ENCODE measurements at regions not wholly inside any gene's neighbourhood (a gene's known extent, or its start where the extent isn't known, plus 50 kb on each side); places are given as distances from the start of the nearest gene placed in this dataset.

- no peak overlapping the region for H3K27ac ChIP-seq (ENCODE audit: low read depth, low read length)
- no peaks in the 10 kb centered on the region for H3K27me3 ChIP-seq (ENCODE audit: control insufficient read depth, insufficient read depth, low read length)
- H3K4me3 ChIP-seq (ENCODE audit: low read length) = no peak overlapping the region
- no peak overlapping the region for H3K9ac ChIP-seq (ENCODE audit: low read length)
- H3K36me3 ChIP-seq (ENCODE audit: control insufficient read depth, insufficient read depth, low read length) = no peaks in the 10 kb centered on the region
- H3K4me1 ChIP-seq (ENCODE audit: control insufficient read depth, insufficient read depth, low read length) = no peaks in the 10 kb centered on the region
These were observed 62.5 kb downstream of the SHANK2 start for GRCh38 chr11:71189768-71190315.

DNA sequence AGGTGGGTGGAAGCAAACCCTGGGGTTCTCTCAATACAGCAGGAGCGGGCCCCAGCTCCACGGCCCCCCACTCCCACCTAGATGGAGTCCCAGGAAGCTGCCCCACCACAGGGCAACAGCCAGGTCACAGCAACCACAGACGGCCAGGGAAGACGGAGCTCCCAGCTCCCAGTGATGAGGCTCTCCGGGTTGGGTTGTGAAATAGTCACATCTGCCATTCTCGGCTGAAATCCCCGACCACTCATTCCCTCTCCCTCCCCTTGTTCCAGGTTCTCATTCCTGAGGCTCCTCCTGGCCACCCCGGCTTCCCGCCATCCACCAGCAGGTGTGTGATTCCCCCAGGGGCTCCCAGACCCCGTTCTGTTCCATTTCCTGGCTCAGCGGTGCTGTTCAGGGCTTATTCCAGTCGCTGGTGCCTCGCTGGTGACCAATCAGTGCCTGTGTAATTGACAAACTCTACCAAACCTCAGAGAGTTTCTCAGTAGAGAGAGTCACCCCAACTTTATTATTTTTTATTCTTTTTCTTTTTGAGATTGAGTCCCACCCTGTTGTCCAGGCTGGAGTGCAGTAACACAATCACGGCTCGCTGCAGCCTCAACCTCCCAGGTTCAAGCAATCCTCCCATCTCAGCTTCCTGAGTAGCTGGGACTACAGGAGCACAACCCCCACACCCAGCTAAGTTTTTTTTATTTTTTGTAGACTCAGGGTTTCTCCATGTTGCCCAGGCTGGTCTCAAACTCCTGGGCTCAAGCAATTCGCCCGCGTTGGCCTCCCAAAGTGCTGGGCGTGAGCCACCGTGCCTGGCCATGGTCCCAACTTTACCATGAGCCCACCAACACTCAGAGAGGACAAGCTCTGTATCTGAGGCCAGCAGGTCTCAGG is 63.2 kb downstream of the SHANK2 start:
- H3K4me3 ChIP-seq (ENCODE audit: low read length) = no peak overlapping the region
- no peaks in the 10 kb centered on the region for H3K27me3 ChIP-seq (ENCODE audit: control insufficient read depth, insufficient read depth, low read length)
- no peak overlapping the region for H3K27ac ChIP-seq (ENCODE audit: low read depth, low read length)
- no peaks in the 10 kb centered on the region for H3K4me1 ChIP-seq (ENCODE audit: control insufficient read depth, insufficient read depth, low read length)
- H3K9ac ChIP-seq (ENCODE audit: low read length) = no peak overlapping the region
- H3K36me3 ChIP-seq (ENCODE audit: control insufficient read depth, insufficient read depth, low read length) = no peaks in the 10 kb centered on the region

GRCh38 chr11:71188073-71188472 is 64.3 kb downstream of the SHANK2 start:
- H3K4me1 ChIP-seq (ENCODE audit: control insufficient read depth, insufficient read depth, low read length) = no peaks in the 10 kb centered on the region
- no peaks in the 10 kb centered on the region for H3K36me3 ChIP-seq (ENCODE audit: control insufficient read depth, insufficient read depth, low read length)
- H3K27me3 ChIP-seq (ENCODE audit: control insufficient read depth, insufficient read depth, low read length) = no peaks in the 10 kb centered on the region
- no peak overlapping the region for H3K27ac ChIP-seq (ENCODE audit: low read depth, low read length)
- H3K4me3 ChIP-seq (ENCODE audit: low read length) = no peak overlapping the region
- H3K9ac ChIP-seq (ENCODE audit: low read length) = no peak overlapping the region

GRCh38 chr11:71186806-71187205 is 65.6 kb downstream of the SHANK2 start:
- Histone ChIP-seq H3K9ac (ENCODE audit: low read length) (no peak overlapping the region), H3K27ac (ENCODE audit: low read depth, low read length) (no peak overlapping the region), H3K4me1 (ENCODE audit: control insufficient read depth, insufficient read depth, low read length) (no peaks in the 10 kb centered on the region), H3K27me3 (ENCODE audit: control insufficient read depth, insufficient read depth, low read length) (no peaks in the 10 kb centered on the region), H3K4me3 (ENCODE audit: low read length) (no peak overlapping the region), H3K36me3 (ENCODE audit: control insufficient read depth, insufficient read depth, low read length) (no peaks in the 10 kb centered on the region)

DNA sequence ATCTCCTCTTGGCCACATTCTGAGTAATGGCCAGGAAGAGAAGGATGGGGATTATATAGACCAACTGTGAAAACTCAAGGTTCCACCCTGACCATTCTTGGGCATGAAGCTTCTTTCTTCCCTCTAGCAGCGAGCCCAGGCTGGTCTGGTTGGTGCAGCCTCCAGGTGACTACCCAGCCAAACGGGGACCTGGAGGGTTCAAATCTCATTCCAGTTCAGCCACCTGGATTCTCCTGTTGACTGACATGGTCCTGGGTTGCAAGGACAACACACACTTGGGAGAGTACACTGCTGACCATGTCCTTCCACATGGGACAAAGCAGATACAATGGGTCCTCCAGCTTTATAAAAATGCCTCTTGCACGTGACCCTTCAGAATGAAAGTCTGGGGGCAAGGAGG is 67.0 kb downstream of the SHANK2 start:
- Histone ChIP-seq H3K4me3 (ENCODE audit: low read length) (no peak overlapping the region), H3K36me3 (ENCODE audit: control insufficient read depth, insufficient read depth, low read length) (no peaks in the 10 kb centered on the region), H3K27me3 (ENCODE audit: control insufficient read depth, insufficient read depth, low read length) (no peaks in the 10 kb centered on the region), H3K4me1 (ENCODE audit: control insufficient read depth, insufficient read depth, low read length) (no peaks in the 10 kb centered on the region), H3K9ac (ENCODE audit: low read length) (no peak overlapping the region), H3K27ac (ENCODE audit: low read depth, low read length) (no peak overlapping the region)

- H3K4me3 ChIP-seq (ENCODE audit: low read length) = no peak overlapping the region
- no peaks in the 10 kb centered on the region for H3K4me1 ChIP-seq (ENCODE audit: control insufficient read depth, insufficient read depth, low read length)
- H3K27me3 ChIP-seq (ENCODE audit: control insufficient read depth, insufficient read depth, low read length) = no peaks in the 10 kb centered on the region
- no peak overlapping the region for H3K9ac ChIP-seq (ENCODE audit: low read length)
- no peak overlapping the region for H3K27ac ChIP-seq (ENCODE audit: low read depth, low read length)
- no peaks in the 10 kb centered on the region for H3K36me3 ChIP-seq (ENCODE audit: control insufficient read depth, insufficient read depth, low read length)
These were observed 67.8 kb downstream of the SHANK2 start for GRCh38 chr11:71184421-71185210.

DNA sequence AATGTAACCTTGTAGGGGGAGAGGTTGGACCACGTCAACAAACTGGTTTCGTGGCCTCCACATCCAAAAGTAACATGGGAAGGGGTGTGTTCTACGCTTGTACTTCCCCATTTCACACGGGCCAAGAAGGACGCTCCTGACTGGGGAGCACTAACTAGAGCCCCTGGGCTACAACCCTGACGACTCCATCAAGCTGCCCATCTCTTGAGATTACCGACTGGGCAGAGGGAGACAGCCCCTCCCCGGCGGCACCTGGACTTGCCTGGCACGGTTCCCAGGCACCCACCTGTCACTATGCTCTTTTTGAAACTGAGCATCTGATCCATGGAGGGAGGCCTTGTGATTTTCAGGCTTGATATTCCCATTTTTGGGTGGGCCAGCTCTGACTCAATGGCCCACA is 68.5 kb downstream of the SHANK2 start:
- no peaks in the 10 kb centered on the region for H3K4me1 ChIP-seq (ENCODE audit: control insufficient read depth, insufficient read depth, low read length)

DNA sequence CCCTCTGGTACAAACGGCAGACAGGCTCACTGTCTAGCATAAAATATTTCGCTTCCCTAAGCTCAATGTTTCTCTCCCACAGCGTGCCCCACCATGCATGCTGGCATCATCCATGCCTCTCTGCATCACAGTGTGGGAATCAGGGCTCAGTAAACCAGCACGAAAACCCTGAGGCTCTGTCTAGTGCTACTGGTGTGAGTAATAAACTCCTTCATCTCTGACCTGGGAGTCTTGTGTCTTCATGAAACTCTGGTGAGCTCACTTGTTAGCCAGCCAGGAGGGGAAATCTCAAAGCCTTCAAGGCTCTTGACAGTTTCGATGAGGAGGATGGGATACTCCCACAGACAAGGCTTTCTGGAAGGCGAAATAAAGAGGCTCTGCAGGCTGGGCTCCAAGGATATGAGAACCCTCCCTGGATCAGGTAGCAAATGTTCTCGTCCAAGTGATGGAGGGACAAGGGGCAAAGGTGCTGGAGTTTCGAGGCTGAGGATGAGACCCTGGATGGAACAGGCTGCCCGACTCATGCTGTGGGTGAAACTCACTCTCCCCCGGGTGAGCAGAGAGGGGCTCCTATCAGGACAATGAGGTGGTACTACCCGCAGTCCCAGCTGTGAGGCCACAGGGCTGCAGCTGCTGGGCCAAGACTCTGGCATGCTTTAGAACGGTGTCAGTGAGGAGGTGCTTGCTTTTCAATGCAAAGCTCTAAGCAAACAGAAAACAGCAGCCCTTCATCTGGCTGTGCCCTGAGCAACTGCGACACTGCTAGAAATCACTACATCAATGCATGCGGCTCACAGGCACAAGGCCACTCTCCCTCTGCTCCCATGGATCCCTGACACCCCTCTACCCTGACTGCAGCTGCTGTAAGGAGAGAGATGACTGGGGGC is 69.3 kb downstream of the SHANK2 start:
- Histone ChIP-seq H3K4me1 (ENCODE audit: control insufficient read depth, insufficient read depth, low read length) (no peaks in the 10 kb centered on the region), H3K36me3 (ENCODE audit: control insufficient read depth, insufficient read depth, low read length) (no peaks in the 10 kb centered on the region), H3K9ac (ENCODE audit: low read length) (no peak overlapping the region), H3K27me3 (ENCODE audit: control insufficient read depth, insufficient read depth, low read length) (no peaks in the 10 kb centered on the region), H3K4me3 (ENCODE audit: low read length) (no peak overlapping the region), H3K27ac (ENCODE audit: low read depth, low read length) (no peak overlapping the region)

More for the DNA sequence above, 68.5 kb downstream of the SHANK2 start:
- no peak overlapping the region for H3K9ac ChIP-seq (ENCODE audit: low read length)
- H3K4me3 ChIP-seq (ENCODE audit: low read length) = no peak overlapping the region
- no peak overlapping the region for H3K27ac ChIP-seq (ENCODE audit: low read depth, low read length)
- no peaks in the 10 kb centered on the region for H3K36me3 ChIP-seq (ENCODE audit: control insufficient read depth, insufficient read depth, low read length)
- no peaks in the 10 kb centered on the region for H3K27me3 ChIP-seq (ENCODE audit: control insufficient read depth, insufficient read depth, low read length)

- H3K9ac ChIP-seq (ENCODE audit: low read length) = no peak overlapping the region
- H3K27ac ChIP-seq (ENCODE audit: low read depth, low read length) = no peak overlapping the region
- no peaks in the 10 kb centered on the region for H3K4me1 ChIP-seq (ENCODE audit: control insufficient read depth, insufficient read depth, low read length)
- no peaks in the 10 kb centered on the region for H3K36me3 ChIP-seq (ENCODE audit: control insufficient read depth, insufficient read depth, low read length)
- H3K27me3 ChIP-seq (ENCODE audit: control insufficient read depth, insufficient read depth, low read length) = no peaks in the 10 kb centered on the region
- no peak overlapping the region for H3K4me3 ChIP-seq (ENCODE audit: low read length)
These were observed 70.8 kb downstream of the SHANK2 start for GRCh38 chr11:71181566-71181965.

DNA sequence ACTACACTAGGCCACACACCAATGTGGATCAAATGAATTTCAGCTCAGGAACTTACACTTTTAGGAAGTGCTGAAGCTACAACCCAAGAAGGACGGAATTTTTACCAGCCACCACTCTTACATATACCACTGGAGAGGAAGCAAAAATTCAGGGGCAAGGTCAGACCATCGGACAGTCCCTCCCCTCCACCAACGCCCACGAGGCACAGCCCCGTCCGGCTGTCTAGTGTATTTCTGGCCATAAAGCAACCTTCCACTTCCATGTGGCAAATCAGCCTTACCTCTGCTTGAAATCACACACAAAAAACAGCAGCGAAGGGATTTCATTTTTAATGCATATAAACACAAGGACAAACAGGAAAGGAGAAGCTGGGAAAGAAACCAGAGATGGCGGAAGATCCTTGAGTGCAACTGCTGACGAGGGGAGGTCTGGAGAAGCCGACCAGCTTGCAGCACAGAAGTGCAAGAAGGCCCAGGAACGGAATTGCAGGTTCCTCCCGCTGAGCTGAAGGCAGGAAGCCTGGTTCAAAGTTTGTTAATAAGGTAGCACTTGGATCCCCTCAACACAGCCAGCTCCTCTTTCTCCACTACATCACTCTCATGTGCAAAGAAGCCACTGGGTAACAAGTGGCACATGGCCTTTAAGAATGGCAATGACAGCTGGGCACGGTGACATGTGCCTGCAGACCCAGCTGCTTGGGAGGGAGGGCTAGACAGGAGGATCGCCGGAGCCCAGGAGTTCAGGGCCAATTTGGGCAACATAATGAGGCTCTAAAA is 71.5 kb downstream of the SHANK2 start:
- H3K9ac ChIP-seq (ENCODE audit: low read length) = no peak overlapping the region
- no peaks in the 10 kb centered on the region for H3K4me1 ChIP-seq (ENCODE audit: control insufficient read depth, insufficient read depth, low read length)
- H3K27me3 ChIP-seq (ENCODE audit: control insufficient read depth, insufficient read depth, low read length) = no peaks in the 10 kb centered on the region
- no peak overlapping the region for H3K27ac ChIP-seq (ENCODE audit: low read depth, low read length)
- H3K4me3 ChIP-seq (ENCODE audit: low read length) = no peak overlapping the region
- H3K36me3 ChIP-seq (ENCODE audit: control insufficient read depth, insufficient read depth, low read length) = no peaks in the 10 kb centered on the region

- H3K4me1 ChIP-seq (ENCODE audit: control insufficient read depth, insufficient read depth, low read length) = no peaks in the 10 kb centered on the region
- no peaks in the 10 kb centered on the region for H3K27me3 ChIP-seq (ENCODE audit: control insufficient read depth, insufficient read depth, low read length)
- no peaks in the 10 kb centered on the region for H3K36me3 ChIP-seq (ENCODE audit: control insufficient read depth, insufficient read depth, low read length)
- no peak overlapping the region for H3K27ac ChIP-seq (ENCODE audit: low read depth, low read length)
- no peak overlapping the region for H3K9ac ChIP-seq (ENCODE audit: low read length)
- no peak overlapping the region for H3K4me3 ChIP-seq (ENCODE audit: low read length)
These were observed 72.3 kb downstream of the SHANK2 start for GRCh38 chr11:71179877-71180605.

Data from rectal smooth muscle tissue (tissue), 1 donor.